Epithelial cell of esophagus (primary cell): ENCODE measurements at regions not wholly inside any gene's neighbourhood (a gene's known extent, or its start where the extent isn't known, plus 50 kb on each side); places are given as distances from the start of the nearest gene placed in this dataset.
A peak's percentile ranks its signal among the peaks of the same experiment; 100 is the strongest.

Source experiments
- DNase-seq: peaks from one replicate; pipeline ENCODE4 v3.0.0; 2010; ENCODE audit warnings: low read depth
- H3K4me3 ChIP-seq: 2 replicates; pipeline ENCODE4 v1.5.1; 2011; ENCODE audit warnings: mild to moderate bottlenecking, low read length, control low read depth
- CTCF ChIP-seq: IDR thresholded peaks from 2 replicates; pipeline ENCODE4 v1.5.1; 2011; ENCODE audit warnings: low read depth, mild to moderate bottlenecking, low read length, control low read depth, inconsistent platforms; ENCODE audit not compliant: insufficient read depth; ENCODE audit errors: missing control alignments

DNA sequence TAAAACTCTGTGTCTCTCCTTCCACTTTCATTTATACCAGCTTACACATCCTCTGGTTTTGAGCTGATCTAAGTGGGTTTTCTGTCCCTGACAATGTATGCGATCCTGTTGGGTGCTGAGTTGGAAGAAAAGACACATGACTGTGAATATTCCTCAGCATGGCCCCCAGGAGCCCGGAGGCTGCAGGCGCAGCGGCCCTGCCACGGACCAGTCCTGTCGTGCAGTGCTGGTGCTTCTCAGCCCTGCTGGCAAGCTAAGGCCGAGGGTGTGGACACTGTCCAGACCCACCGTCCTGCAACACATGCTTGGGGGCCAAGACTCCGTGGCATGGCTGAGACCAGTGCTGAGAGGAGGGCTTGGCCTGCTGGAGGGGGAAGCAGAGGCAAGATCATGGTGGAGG lies 328.9 kb upstream of the IRX2 start:
- DNase-seq, result no peak
- TF ChIP-seq CTCF, result no peak
- no peak overlapping the region for H3K4me3 ChIP-seq

- no peak for DNase-seq
- TF ChIP-seq CTCF, result no peak
- no peak overlapping the region for H3K4me3 ChIP-seq
Measured at GRCh38 chr5:3077684-3078083, 326.2 kb upstream of the IRX2 start.

DNA sequence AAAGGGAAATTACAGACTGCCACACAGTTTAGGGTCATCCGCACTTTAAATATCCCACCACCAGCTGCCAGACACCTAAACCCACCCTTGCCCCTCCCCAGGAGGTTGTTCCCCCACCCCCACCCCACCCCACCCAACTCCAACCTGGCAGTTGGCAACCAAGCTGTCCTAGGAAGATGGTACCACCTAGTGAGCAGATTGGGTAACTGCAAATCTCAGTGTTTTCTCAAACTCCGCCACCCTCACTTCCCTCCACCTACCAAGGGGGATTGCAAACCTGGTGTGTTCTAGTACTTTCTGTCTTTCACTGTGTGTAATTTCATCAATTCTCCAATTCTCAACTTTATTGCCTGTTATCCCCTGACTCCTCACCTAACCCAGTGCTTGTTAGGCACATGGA lies 323.8 kb upstream of the IRX2 start:
- H3K4me3 ChIP-seq, result no peak overlapping the region
- TF ChIP-seq CTCF, result peak; percentile 15
- DNase-seq, result no peak

GRCh38 chr5:3068401-3068800 lies 316.9 kb upstream of the IRX2 start:
- TF ChIP-seq CTCF, result no peak
- no peak overlapping the region for H3K4me3 ChIP-seq
- DNase-seq, result no peak

DNA sequence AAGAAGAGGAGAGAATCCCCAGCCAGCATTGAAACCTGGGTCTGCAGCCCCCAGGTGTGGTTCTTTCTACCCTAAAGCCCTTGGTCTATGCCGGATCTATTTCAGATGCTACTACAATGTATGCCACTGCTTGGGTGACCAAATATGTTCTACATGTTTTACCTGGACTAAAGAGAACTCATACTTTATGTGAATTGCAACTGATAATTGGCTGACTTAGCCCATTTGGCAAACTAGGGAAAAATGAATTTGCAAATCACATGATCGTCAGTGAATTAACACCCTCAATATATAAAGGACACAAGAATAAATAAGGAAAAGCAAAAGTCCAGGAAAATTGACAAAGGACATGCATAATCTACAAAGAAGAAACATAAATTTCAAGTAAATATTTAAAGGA lies 308.8 kb upstream of the IRX2 start:
- no peak overlapping the region for H3K4me3 ChIP-seq
- no peak for TF ChIP-seq CTCF
- DNase-seq, result no peak

GRCh38 chr5:3059488-3059887 lies 308.0 kb upstream of the IRX2 start:
- DNase-seq, result no peak
- H3K4me3 ChIP-seq, result no peak overlapping the region
- no peak for TF ChIP-seq CTCF

DNA sequence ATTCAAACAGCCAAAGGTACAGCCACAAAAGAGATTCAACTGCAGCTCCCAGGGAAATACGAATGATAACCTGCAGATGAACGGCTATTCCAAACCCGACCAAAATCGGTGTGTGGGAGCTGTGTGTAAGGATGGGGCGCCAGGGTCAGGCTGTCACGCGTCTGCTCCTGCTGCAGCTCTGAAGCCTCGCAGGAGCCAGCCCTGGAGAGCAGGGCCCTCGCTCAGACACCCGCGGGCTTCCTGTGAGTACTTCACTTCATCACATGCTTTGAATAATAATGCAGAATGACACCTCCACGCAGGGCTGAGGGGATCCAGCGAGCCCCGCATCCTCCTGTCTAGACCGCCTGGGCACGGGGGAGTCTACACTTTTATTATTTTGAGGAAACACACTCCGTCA lies 307.5 kb upstream of the IRX2 start:
- no peak for TF ChIP-seq CTCF
- no peak overlapping the region for H3K4me3 ChIP-seq
- DNase-seq, result no peak
